Muscle layer of colon (tissue), 2 donors: ENCODE measurements at regions not wholly inside any gene's neighbourhood (a gene's known extent, or its start where the extent isn't known, plus 50 kb on each side); places are given as distances from the start of the nearest gene placed in this dataset.

Source experiments
- H3K27ac ChIP-seq: one replicate; pipeline ENCODE4 v1.7.0; 2013; ENCODE audit warnings: low read depth, mild to moderate bottlenecking, low read length, moderate library complexity
- H3K27me3 ChIP-seq, 2 donors: one replicate each; pipeline ENCODE4 v1.7.0; 2013; ENCODE audit warnings: low read length in 2 of 2, mild to moderate bottlenecking in 2 of 2; ENCODE audit not compliant: insufficient read depth in 2 of 2, control insufficient read depth in 1 of 2
- H3K36me3 ChIP-seq: one replicate; pipeline ENCODE4 v1.7.0; 2013; ENCODE audit warnings: mild to moderate bottlenecking, low read length; ENCODE audit not compliant: insufficient read depth
- H3K4me1 ChIP-seq: one replicate; pipeline ENCODE4 v1.7.0; 2013; ENCODE audit warnings: mild to moderate bottlenecking, low read length; ENCODE audit not compliant: insufficient read depth
- H3K4me3 ChIP-seq, 2 donors: one replicate each; pipeline ENCODE4 v1.7.0; 2013; ENCODE audit warnings: low read length in 2 of 2, low read depth in 1 of 2, mild to moderate bottlenecking in 1 of 2, moderate library complexity in 1 of 2
- H3K9ac ChIP-seq: one replicate; pipeline ENCODE4 v1.7.0; 2013; ENCODE audit warnings: low read length
- H3K9me3 ChIP-seq: one replicate; pipeline ENCODE4 v1.7.0; 2013; ENCODE audit warnings: mild to moderate bottlenecking, low read length
- donor health status: abdominal sarcoma.
- donor health status: Adenocarcinoma of cecum.

- Histone ChIP-seq H3K36me3 (no peaks in the 10 kb centered on the region), H3K4me3 (no peak overlapping the region), H3K4me1 (no peaks in the 10 kb centered on the region), H3K27me3 (no peaks in the 10 kb centered on the region), H3K9ac (no peak overlapping the region), H3K27ac (no peak overlapping the region), H3K9me3 (no peaks in the 10 kb centered on the region)
Observed at GRCh38 chr4:181562399-181562798, 680.8 kb upstream of the TENM3 start.

- Histone ChIP-seq H3K9me3 (no peaks in the 10 kb centered on the region), H3K27me3 (no peaks in the 10 kb centered on the region), H3K27ac (no peak overlapping the region), H3K36me3 (no peaks in the 10 kb centered on the region), H3K4me3 (no peak overlapping the region), H3K4me1 (no peaks in the 10 kb centered on the region), H3K9ac (no peak overlapping the region)
Observed at GRCh38 chr4:181564625-181565024, 678.6 kb upstream of the TENM3 start.

GRCh38 chr4:181566490-181566889 is 676.7 kb upstream of the TENM3 start:
- H3K9ac ChIP-seq, result no peak overlapping the region
- H3K4me1 ChIP-seq, result no peaks in the 10 kb centered on the region
- H3K27ac ChIP-seq, result no peak overlapping the region
- no peaks in the 10 kb centered on the region for H3K36me3 ChIP-seq
- no peaks in the 10 kb centered on the region for H3K27me3 ChIP-seq
- H3K9me3 ChIP-seq, result no peaks in the 10 kb centered on the region
- no peak overlapping the region for H3K4me3 ChIP-seq

GRCh38 chr4:181569553-181569952 is 673.6 kb upstream of the TENM3 start:
- no peaks in the 10 kb centered on the region for H3K36me3 ChIP-seq
- H3K4me3 ChIP-seq, result no peak overlapping the region
- no peak overlapping the region for H3K27ac ChIP-seq
- no peaks in the 10 kb centered on the region for H3K4me1 ChIP-seq
- H3K9me3 ChIP-seq, result no peaks in the 10 kb centered on the region
- H3K27me3 ChIP-seq, result no peaks in the 10 kb centered on the region
- H3K9ac ChIP-seq, result no peak overlapping the region

- H3K4me1 ChIP-seq, result no peaks in the 10 kb centered on the region
- no peak overlapping the region for H3K27ac ChIP-seq
- H3K9ac ChIP-seq, result no peak overlapping the region
- H3K9me3 ChIP-seq, result no peaks in the 10 kb centered on the region
- no peaks in the 10 kb centered on the region for H3K27me3 ChIP-seq
- no peak overlapping the region for H3K4me3 ChIP-seq
- H3K36me3 ChIP-seq, result no peaks in the 10 kb centered on the region
Observed at GRCh38 chr4:181578911-181579310, 664.3 kb upstream of the TENM3 start.

GRCh38 chr4:181579486-181579885 is 663.7 kb upstream of the TENM3 start:
- H3K4me1 ChIP-seq, result no peaks in the 10 kb centered on the region
- no peak overlapping the region for H3K9ac ChIP-seq
- H3K27me3 ChIP-seq, result no peaks in the 10 kb centered on the region
- H3K36me3 ChIP-seq, result no peaks in the 10 kb centered on the region
- H3K9me3 ChIP-seq, result no peaks in the 10 kb centered on the region
- H3K4me3 ChIP-seq, result no peak overlapping the region
- H3K27ac ChIP-seq, result no peak overlapping the region

GRCh38 chr4:181581983-181582382 is 661.2 kb upstream of the TENM3 start:
- Histone ChIP-seq H3K27me3 (no peaks in the 10 kb centered on the region), H3K9ac (no peak overlapping the region), H3K4me3 (no peak overlapping the region), H3K9me3 (no peaks in the 10 kb centered on the region), H3K36me3 (no peaks in the 10 kb centered on the region), H3K27ac (no peak overlapping the region), H3K4me1 (no peaks in the 10 kb centered on the region)

GRCh38 chr4:181582595-181582994 is 660.6 kb upstream of the TENM3 start:
- no peaks in the 10 kb centered on the region for H3K9me3 ChIP-seq
- no peaks in the 10 kb centered on the region for H3K27me3 ChIP-seq
- H3K27ac ChIP-seq, result no peak overlapping the region
- no peak overlapping the region for H3K4me3 ChIP-seq
- no peaks in the 10 kb centered on the region for H3K4me1 ChIP-seq
- H3K36me3 ChIP-seq, result no peaks in the 10 kb centered on the region
- H3K9ac ChIP-seq, result no peak overlapping the region

- Histone ChIP-seq H3K27ac (no peak overlapping the region), H3K27me3 (no peaks in the 10 kb centered on the region), H3K36me3 (no peaks in the 10 kb centered on the region), H3K9me3 (no peaks in the 10 kb centered on the region), H3K4me1 (no peaks in the 10 kb centered on the region), H3K9ac (no peak overlapping the region), H3K4me3 (no peak overlapping the region)
Observed at GRCh38 chr4:181588733-181589302, 654.4 kb upstream of the TENM3 start.

- H3K27me3 ChIP-seq, result no peaks in the 10 kb centered on the region
- no peaks in the 10 kb centered on the region for H3K4me1 ChIP-seq
- H3K36me3 ChIP-seq, result no peaks in the 10 kb centered on the region
- no peak overlapping the region for H3K4me3 ChIP-seq
- H3K9ac ChIP-seq, result no peak overlapping the region
- H3K27ac ChIP-seq, result no peak overlapping the region
- no peaks in the 10 kb centered on the region for H3K9me3 ChIP-seq
Observed at GRCh38 chr4:181592221-181592745, 650.9 kb upstream of the TENM3 start.

- H3K4me3 ChIP-seq, result no peak overlapping the region
- H3K9me3 ChIP-seq, result no peaks in the 10 kb centered on the region
- H3K27ac ChIP-seq, result no peak overlapping the region
- H3K36me3 ChIP-seq, result no peaks in the 10 kb centered on the region
- H3K9ac ChIP-seq, result no peak overlapping the region
- no peaks in the 10 kb centered on the region for H3K27me3 ChIP-seq
- H3K4me1 ChIP-seq, result no peaks in the 10 kb centered on the region
Observed at GRCh38 chr4:181593703-181594102, 649.5 kb upstream of the TENM3 start.

- no peak overlapping the region for H3K9ac ChIP-seq
- no peaks in the 10 kb centered on the region for H3K4me1 ChIP-seq
- no peak overlapping the region for H3K4me3 ChIP-seq
- H3K27ac ChIP-seq, result no peak overlapping the region
- H3K36me3 ChIP-seq, result no peaks in the 10 kb centered on the region
- H3K27me3 ChIP-seq, result no peaks in the 10 kb centered on the region
- no peaks in the 10 kb centered on the region for H3K9me3 ChIP-seq
Observed at GRCh38 chr4:181594188-181594587, 649.0 kb upstream of the TENM3 start.
